Urothelium cell line (cell line): ENCODE measurements at regions not wholly inside any gene's neighbourhood (a gene's known extent, or its start where the extent isn't known, plus 50 kb on each side); places are given as distances from the start of the nearest gene placed in this dataset.
"Not testable (repeated sequence)": the region's sequence is repeated elsewhere in the genome, so short reads cannot be mapped to it uniquely, and the experiment has no call there.

ENCODE experiments used
- DNase-seq: peaks from one replicate; pipeline ENCODE4 v3.0.0; 2011; ENCODE audit warnings: low spot score, mixed read lengths
- FAIRE-seq: peaks from 2 replicates; lab custom pipeline; 2011; peaks lifted over from hg19 to GRCh38; lab: Jason Lieb, UNC

GRCh38 chr13:61901946-61902541, 486.4 kb upstream of the PCDH20 start:
- DNase-seq (no peak), FAIRE-seq (no peak)

- FAIRE-seq (no peak), DNase-seq (no peak)
These were observed 484.4 kb upstream of the PCDH20 start for GRCh38 chr13:61900033-61900432.

- no peak for FAIRE-seq
- DNase-seq = no peak
These were observed 482.6 kb upstream of the PCDH20 start for GRCh38 chr13:61898207-61898606.

- no peak for FAIRE-seq
- DNase-seq = no peak
These were observed 475.8 kb upstream of the PCDH20 start for GRCh38 chr13:61891401-61891800.

GRCh38 chr13:61884830-61885229, 469.2 kb upstream of the PCDH20 start:
- DNase-seq (no peak), FAIRE-seq (no peak)

GRCh38 chr13:61880578-61881283, 465.1 kb upstream of the PCDH20 start:
- peak; percentile 3 for DNase-seq
- no peak for FAIRE-seq

- DNase-seq = not testable (repeated sequence)
These were observed 462.9 kb upstream of the PCDH20 start for GRCh38 chr13:61878565-61878964.

GRCh38 chr13:61874970-61875579, 459.4 kb upstream of the PCDH20 start:
- no peak for FAIRE-seq
- DNase-seq = no peak

More at GRCh38 chr13:61878565-61878964, 462.9 kb upstream of the PCDH20 start:
- FAIRE-seq = not testable (repeated sequence)

- FAIRE-seq (no peak), DNase-seq (no peak)
These were observed 458.1 kb upstream of the PCDH20 start for GRCh38 chr13:61873717-61874116.

GRCh38 chr13:61857198-61857597, 441.5 kb upstream of the PCDH20 start:
- no peak for FAIRE-seq

GRCh38 chr13:61852116-61852619, 436.5 kb upstream of the PCDH20 start:
- DNase-seq = no peak
- no peak for FAIRE-seq

More at GRCh38 chr13:61857198-61857597, 441.5 kb upstream of the PCDH20 start:
- no peak for DNase-seq

- FAIRE-seq (no peak), DNase-seq (no peak)
These were observed 435.1 kb upstream of the PCDH20 start for GRCh38 chr13:61850794-61851193.

- FAIRE-seq = no peak
- no peak for DNase-seq
These were observed 422.9 kb upstream of the PCDH20 start for GRCh38 chr13:61838568-61838967.

GRCh38 chr13:61833228-61833627, 417.6 kb upstream of the PCDH20 start:
- FAIRE-seq (no peak), DNase-seq (no peak)

- DNase-seq (no peak), FAIRE-seq (no peak)
These were observed 415.4 kb upstream of the PCDH20 start for GRCh38 chr13:61831026-61831425.

- no peak for DNase-seq
- FAIRE-seq = no peak
These were observed 414.8 kb upstream of the PCDH20 start for GRCh38 chr13:61830475-61830874.

- DNase-seq (no peak), FAIRE-seq (no peak)
These were observed 408.5 kb upstream of the PCDH20 start for GRCh38 chr13:61824168-61824567.

- no peak for FAIRE-seq
- no peak for DNase-seq
These were observed 396.6 kb upstream of the PCDH20 start for GRCh38 chr13:61812286-61812685.

GRCh38 chr13:61810065-61810464, 394.4 kb upstream of the PCDH20 start:
- FAIRE-seq (no peak), DNase-seq (no peak)

- DNase-seq (no peak), FAIRE-seq (no peak)
These were observed 381.7 kb upstream of the PCDH20 start for GRCh38 chr13:61797397-61797796.

- DNase-seq (no peak), FAIRE-seq (no peak)
These were observed 379.9 kb upstream of the PCDH20 start for GRCh38 chr13:61795580-61795979.

- no peak for FAIRE-seq
- DNase-seq = no peak
These were observed 363.8 kb upstream of the PCDH20 start for GRCh38 chr13:61779456-61779855.
